Central memory CD4-positive, alpha-beta T cell (primary cell): ENCODE measurements at regions not wholly inside any gene's neighbourhood (a gene's known extent, or its start where the extent isn't known, plus 50 kb on each side); places are given as distances from the start of the nearest gene placed in this dataset.

Experiments used
- DNase-seq: peaks from one replicate; pipeline ENCODE4 v3.0.0; 2022

- DNase-seq = no peak
Observed at GRCh38 chr9:26735160-26735559, 157.4 kb downstream of the CAAP1 start.

GRCh38 chr9:26729187-26729586 is 163.4 kb downstream of the CAAP1 start:
- no peak for DNase-seq

- no peak for DNase-seq
Observed at GRCh38 chr9:26727471-26727870, 165.1 kb downstream of the CAAP1 start.

- no peak for DNase-seq
Observed at GRCh38 chr9:26725573-26725972, 167.0 kb downstream of the CAAP1 start.

GRCh38 chr9:26723486-26723885 is 169.1 kb downstream of the CAAP1 start:
- DNase-seq = no peak

GRCh38 chr9:26722755-26723154 is 169.8 kb downstream of the CAAP1 start:
- DNase-seq = no peak

GRCh38 chr9:26710008-26710407 is 182.6 kb downstream of the CAAP1 start:
- no peak for DNase-seq

GRCh38 chr9:26706223-26706622 is 186.4 kb downstream of the CAAP1 start:
- DNase-seq = no peak

- DNase-seq = no peak
Observed at GRCh38 chr9:26695298-26695622, 197.3 kb downstream of the CAAP1 start.

GRCh38 chr9:26694381-26695297 is 198.0 kb downstream of the CAAP1 start:
- DNase-seq = no peak

GRCh38 chr9:26689041-26689440 is 203.6 kb downstream of the CAAP1 start:
- DNase-seq = no peak

- no peak for DNase-seq
Observed at GRCh38 chr9:26687421-26687820, 205.2 kb downstream of the CAAP1 start.

- DNase-seq = no peak
Observed at GRCh38 chr9:26685818-26686217, 206.8 kb downstream of the CAAP1 start.

- DNase-seq = no peak
Observed at GRCh38 chr9:26684029-26684428, 208.6 kb downstream of the CAAP1 start.

- no peak for DNase-seq
Observed at GRCh38 chr9:26682796-26683496, 209.7 kb downstream of the CAAP1 start.

GRCh38 chr9:26682041-26682440 is 210.6 kb downstream of the CAAP1 start:
- DNase-seq = no peak

GRCh38 chr9:26677965-26678706 is 214.5 kb downstream of the CAAP1 start:
- no peak for DNase-seq

GRCh38 chr9:26675035-26675434 is 217.6 kb downstream of the CAAP1 start:
- DNase-seq = no peak

GRCh38 chr9:26673261-26673660 is 219.3 kb downstream of the CAAP1 start:
- no peak for DNase-seq

- DNase-seq = no peak
Observed at GRCh38 chr9:26669701-26670670, 222.6 kb downstream of the CAAP1 start.

- no peak for DNase-seq
Observed at GRCh38 chr9:26667882-26668281, 224.7 kb downstream of the CAAP1 start.

GRCh38 chr9:26665666-26666065 is 226.9 kb downstream of the CAAP1 start:
- DNase-seq = no peak
